ENCODE measurements at regions not wholly inside any gene's neighbourhood (a gene's known extent, or its start where the extent isn't known, plus 50 kb on each side); places are given as distances from the start of the nearest gene placed in this dataset.

DNA sequence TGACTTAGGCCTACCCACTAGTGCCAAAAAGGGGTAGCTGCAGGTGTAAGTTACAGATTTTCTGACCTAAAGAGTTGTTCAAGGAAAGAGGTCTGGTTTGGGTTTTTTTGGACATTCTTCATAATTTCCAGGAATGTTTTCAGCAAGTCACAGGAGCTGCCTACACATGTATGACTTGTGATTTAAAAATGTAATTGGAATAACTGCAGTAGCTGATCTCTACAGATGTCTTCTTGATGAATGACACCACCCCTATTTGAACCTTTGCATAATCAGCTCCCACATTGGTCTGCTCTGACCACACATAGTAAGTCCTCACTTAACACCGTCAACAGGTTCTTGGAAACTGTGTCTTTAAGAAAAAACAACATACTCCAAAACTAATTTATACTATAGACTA lies 481.4 kb downstream of the RASEF start:
- in situ Hi-C loops (cut with MboI) (no loop called here), intact Hi-C loops (cut with micrococcal nuclease) (no loop called here)
- ATAC-seq (no peak), FAIRE-seq (no peak), DNase-seq (ENCODE audit: extremely low read depth in 1 of 4, low spot score in 3 of 4) (no peak)
- Histone ChIP-seq H3K79me2 (ENCODE audit: control insufficient read depth, insufficient read depth, low read length) (no peaks in the 10 kb centered on the region), H3K27me3 (ENCODE audit: control insufficient read depth in 2 of 2, insufficient read depth in 2 of 2, low read length in 2 of 2) (no peaks in the 10 kb centered on the region), H3K9me3 (replicated peaks; ENCODE audit: control insufficient read depth, insufficient read depth, low read depth, low read length) (no peaks in the 10 kb centered on the region), H3K9me1 (ENCODE audit: control insufficient read depth, insufficient read depth, low read length) (no peaks in the 10 kb centered on the region), H3K4me1 (replicated peaks in 1 of 2; ENCODE audit: control insufficient read depth in 2 of 2, insufficient read depth in 2 of 2, low read length in 2 of 2) (no peaks in the 10 kb centered on the region), H3K4me3 (no peak overlapping the region), H3K4me2 (ENCODE audit: insufficient read depth, low read length) (no peak overlapping the region), H3K9ac (ENCODE audit: insufficient read depth in 1 of 2, low read depth in 2 of 2, low read length in 2 of 2) (no peak overlapping the region), H4K20me1 (replicated peaks; ENCODE audit: control insufficient read depth, insufficient read depth, low read length) (no peaks in the 10 kb centered on the region), H3K27ac (ENCODE audit: extremely low read depth, low read depth, low read length) (no peak overlapping the region), H3K36me3 (ENCODE audit: control insufficient read depth, insufficient read depth, low read length) (no peaks in the 10 kb centered on the region), H2AFZ (ENCODE audit: low read depth, low read length) (no peak overlapping the region)
- TF ChIP-seq MYC (IDR thresholded peaks at IDR 0.05; ENCODE audit: low read depth, low read length): no peak
- no peak for TF ChIP-seq MYC (CRISPR knock-in tag; IDR thresholded peaks at IDR 0.05; ENCODE audit: borderline replicate concordance, low read depth)
- no peak for TF ChIP-seq NELFE (IDR thresholded peaks at IDR 0.05; ENCODE audit: insufficient read depth, insufficient read length)
- TF ChIP-seq PHF8 (IDR thresholded peaks at IDR 0.05; ENCODE audit: borderline replicate concordance, low read length): no peak
- ChIA-PET CTCF (ENCODE audit: low intra/inter-chr PET ratio) (no interaction called here), POLR2A (no interaction called here)
- BruUV-seq (replicated peaks): no TSS peak
- WGBS (ENCODE audit: insufficient coverage, low coverage, missing lambda C conversion rate): 0% methylated on average over 1 of the region's 1 CpG

DNA sequence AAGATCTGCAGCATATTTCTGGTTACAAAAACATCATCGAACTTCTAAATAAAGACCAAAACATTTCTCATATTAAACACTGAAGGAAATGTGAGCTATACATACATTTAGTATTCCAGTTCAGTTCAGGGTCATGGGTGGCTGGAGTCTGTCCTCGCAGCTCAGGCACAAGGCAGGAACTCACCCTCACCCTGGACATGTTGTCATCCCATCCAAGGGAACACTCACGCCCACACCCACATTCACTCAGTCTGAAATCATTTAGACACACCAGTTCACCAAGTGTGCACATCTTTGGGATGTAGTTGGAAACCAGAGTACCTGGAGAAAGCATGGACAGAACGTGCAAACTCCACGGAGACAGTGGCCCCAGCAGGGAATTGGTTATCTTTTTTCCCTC lies 481.0 kb downstream of the RASEF start:
- no peak for FAIRE-seq
- CTCF ChIA-PET (ENCODE audit: low intra/inter-chr PET ratio): no interaction called here
- no peak for TF ChIP-seq MLX (CRISPR knock-in tag; conservative IDR thresholded peaks at IDR 0.05)
- TF ChIP-seq KLF16 (IDR thresholded peaks at IDR 0.05): no peak
- no peak for TF ChIP-seq ZNF165 (CRISPR knock-in tag; IDR thresholded peaks at IDR 0.05; ENCODE audit: borderline replicate concordance)
- no peak for TF ChIP-seq ZSCAN29 (IDR thresholded peaks at IDR 0.05)
- TF ChIP-seq YY1 (IDR thresholded peaks at IDR 0.05; ENCODE audit: borderline replicate concordance in 1 of 3, control insufficient read depth in 1 of 3, extremely low read depth in 1 of 3, insufficient read depth in 3 of 3, insufficient read length in 1 of 3, insufficient replicate concordance in 2 of 3, low read depth in 1 of 3, low read length in 2 of 3): no peak
- no peak for TF ChIP-seq NONO (IDR thresholded peaks at IDR 0.05; ENCODE audit: low read depth in 2 of 2, low read length in 1 of 2)
- no peak for TF ChIP-seq ATF2 (CRISPR knock-in tag; IDR thresholded peaks at IDR 0.05)
- no peak for TF ChIP-seq ZNF584 (CRISPR knock-in tag; IDR thresholded peaks at IDR 0.05; ENCODE audit: low read depth)
- no peak for TF ChIP-seq RBM15 (IDR thresholded peaks at IDR 0.05; ENCODE audit: insufficient read depth, low read length)
- TF ChIP-seq ZNF830 (CRISPR knock-in tag; IDR thresholded peaks at IDR 0.05): no peak
- no peak for TF ChIP-seq ZNF140 (CRISPR knock-in tag; IDR thresholded peaks at IDR 0.05)
- no peak for TF ChIP-seq THRAP3 (IDR thresholded peaks at IDR 0.05; ENCODE audit: borderline replicate concordance)

More for the DNA sequence above, 481.0 kb downstream of the RASEF start:
- no peak overlapping the region for H3K27ac ChIP-seq (ENCODE audit: extremely low read depth, low read depth, low read length)
- no peaks in the 10 kb centered on the region for H3K9me1 ChIP-seq (ENCODE audit: control insufficient read depth, insufficient read depth, low read length)
- in situ Hi-C loops (cut with MboI) (no loop called here), intact Hi-C loops (cut with micrococcal nuclease) (no loop called here)
- no peaks in the 10 kb centered on the region for H3K9me3 ChIP-seq (replicated peaks; ENCODE audit: control insufficient read depth, insufficient read depth, low read depth, low read length)
- H2AFZ ChIP-seq (ENCODE audit: low read depth, low read length): no peak overlapping the region
- no peak overlapping the region for H3K4me3 ChIP-seq
- 6% methylated on average over 3 of the region's 5 CpGs for WGBS (ENCODE audit: insufficient coverage, low coverage, missing lambda C conversion rate)
- H3K27me3 ChIP-seq (ENCODE audit: control insufficient read depth in 2 of 2, insufficient read depth in 2 of 2, low read length in 2 of 2): no peaks in the 10 kb centered on the region
- DNase-seq (ENCODE audit: extremely low read depth in 1 of 4, low spot score in 3 of 4): no peak
- no peak overlapping the region for H3K9ac ChIP-seq (ENCODE audit: insufficient read depth in 1 of 2, low read depth in 2 of 2, low read length in 2 of 2)
- ATAC-seq: no peak
- no peak overlapping the region for H3K4me2 ChIP-seq (ENCODE audit: insufficient read depth, low read length)
- H3K36me3 ChIP-seq (ENCODE audit: control insufficient read depth, insufficient read depth, low read length): no peaks in the 10 kb centered on the region
- H3K79me2 ChIP-seq (ENCODE audit: control insufficient read depth, insufficient read depth, low read length): no peaks in the 10 kb centered on the region
- POLR2A ChIA-PET: no interaction called here
- no peaks in the 10 kb centered on the region for H4K20me1 ChIP-seq (replicated peaks; ENCODE audit: control insufficient read depth, insufficient read depth, low read length)
- no peaks in the 10 kb centered on the region for H3K4me1 ChIP-seq (replicated peaks in 1 of 2; ENCODE audit: control insufficient read depth in 2 of 2, insufficient read depth in 2 of 2, low read length in 2 of 2)
- no TSS peak for BruUV-seq (replicated peaks)

Data from K562 (cell line).